T-helper 2 cell treated with Interferon-gamma antibody and Interleukin-4, amounts not matched to agents 100 ng/mL and 5 ng/mL, for 36 hours (primary cell): ENCODE measurements at regions not wholly inside any gene's neighbourhood (a gene's known extent, or its start where the extent isn't known, plus 50 kb on each side); places are given as distances from the start of the nearest gene placed in this dataset.
"Not testable (repeated sequence)": the region's sequence is repeated elsewhere in the genome, so short reads cannot be mapped to it uniquely, and the experiment has no call there.

Experiments
- intact Hi-C: fragments of 100-400 bp; cut with micrococcal nuclease; formaldehyde crosslinking; loops from one replicate; pipeline ENCODE4 v1.15.1; 2023

- intact Hi-C loops: no loop called here
Observed at GRCh38 chr1:228824366-228824765, 89.1 kb downstream of the RHOU start.

DNA sequence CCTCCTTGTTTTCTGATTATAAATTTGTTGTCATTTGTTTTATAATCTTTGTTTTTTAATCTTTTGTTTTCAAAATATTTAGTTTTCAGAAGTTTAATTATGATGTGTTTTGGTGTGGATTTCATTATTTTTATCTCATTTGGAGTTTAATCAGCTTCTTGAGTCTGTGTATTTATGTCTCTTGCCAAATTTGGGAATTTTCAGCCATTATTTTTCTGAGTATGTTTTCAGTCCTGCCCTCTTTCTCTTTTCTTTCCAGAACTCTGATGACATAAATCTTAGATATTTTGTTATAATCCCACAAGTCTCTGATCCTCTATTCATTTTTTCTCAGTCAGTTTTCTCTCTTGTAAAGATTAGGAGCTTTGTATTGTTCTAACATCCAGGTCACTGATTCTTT, 89.8 kb downstream of the RHOU start:
- intact Hi-C loops: no loop called here

- intact Hi-C loops: no loop called here
Observed at GRCh38 chr1:228825840-228826484, 90.7 kb downstream of the RHOU start.

DNA sequence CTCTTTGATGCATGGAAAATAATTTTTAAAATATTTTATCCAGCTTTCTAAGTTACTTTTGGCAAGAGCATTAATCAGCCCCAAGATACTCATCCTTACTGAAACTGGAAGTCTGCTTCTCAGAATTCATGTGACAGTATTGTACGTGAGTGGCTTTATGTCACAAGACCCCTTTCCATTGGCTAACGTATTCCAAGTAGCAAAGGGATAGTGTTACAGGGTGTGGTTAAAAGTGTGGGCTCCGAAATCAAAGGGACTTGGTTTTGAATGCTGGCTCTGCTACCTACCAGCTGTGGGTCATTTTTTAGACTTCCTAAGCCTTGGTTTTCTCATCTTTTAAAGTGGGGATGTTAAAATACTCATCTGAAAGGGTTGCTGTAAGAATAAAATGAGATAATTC, 91.7 kb downstream of the RHOU start:
- intact Hi-C loops: no loop called here

GRCh38 chr1:228828151-228828550, 92.9 kb downstream of the RHOU start:
- intact Hi-C loops: no loop called here

- intact Hi-C loops: loop anchor here (2.0 kb wide), 1 partner anchor 36 kb away; no protein-coding TSS in a partner anchor
Observed at GRCh38 chr1:228830185-228830953, 95.1 kb downstream of the RHOU start.

- intact Hi-C loops: loop anchor here (2.0 kb wide), 1 partner anchor 36 kb away; no protein-coding TSS in a partner anchor
Observed at GRCh38 chr1:228830954-228831481, 95.7 kb downstream of the RHOU start.

DNA sequence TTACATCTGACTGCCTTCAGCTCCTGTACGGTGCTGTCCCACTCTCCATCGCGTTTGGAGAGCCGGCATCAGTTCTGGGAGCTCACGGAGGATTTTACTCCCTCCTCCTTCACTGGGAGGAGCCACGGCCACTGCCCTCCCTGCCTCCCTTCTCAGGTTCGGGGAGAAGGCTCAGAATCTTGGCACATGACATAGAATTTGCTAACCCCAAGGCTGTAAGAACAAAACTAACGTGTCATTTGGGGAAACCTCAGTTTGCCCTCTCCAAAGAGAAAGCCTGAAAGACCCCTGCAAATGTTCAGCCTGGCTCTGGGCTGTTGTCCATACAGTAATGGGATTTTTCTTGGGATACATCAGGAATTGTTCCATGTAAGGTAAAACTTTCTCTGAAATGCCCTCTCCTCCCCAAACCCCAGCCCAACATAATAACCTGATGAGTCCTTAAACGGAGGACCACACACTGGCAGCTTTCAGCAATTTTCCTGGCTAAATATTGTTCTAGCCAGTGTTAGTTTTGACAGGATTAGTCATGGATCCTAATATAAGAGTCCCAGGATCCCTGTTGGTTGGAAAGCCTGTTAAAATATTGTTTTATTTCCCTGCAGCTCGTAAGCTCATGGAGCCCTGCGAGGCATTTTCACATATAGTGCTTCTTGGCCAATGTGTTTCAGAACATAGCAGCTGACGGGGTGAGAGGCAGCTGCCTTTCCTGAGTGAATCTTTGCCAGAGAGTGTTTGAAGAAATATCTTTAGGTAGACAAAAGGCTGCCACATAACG, 98.8 kb downstream of the RHOU start:
- intact Hi-C loops: no loop called here

DNA sequence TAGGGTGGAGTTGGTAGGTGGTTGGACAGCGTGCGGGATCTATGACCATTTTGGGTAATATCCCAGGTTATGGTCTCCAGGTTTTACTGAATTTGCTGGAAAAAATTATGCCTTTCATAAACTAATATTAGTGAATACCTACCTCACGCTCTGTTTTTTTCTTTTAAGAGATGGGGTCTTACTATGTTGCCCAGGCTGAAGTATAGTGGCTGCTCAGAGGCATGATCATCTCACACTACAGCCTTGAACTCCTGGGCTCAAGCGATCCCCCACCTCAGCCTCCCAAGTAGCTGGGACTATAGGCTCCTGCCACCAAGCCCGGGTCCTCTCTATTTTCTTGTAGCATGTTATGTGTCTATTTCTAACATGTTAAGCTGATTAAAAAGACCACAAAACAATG, 100.2 kb downstream of the RHOU start:
- intact Hi-C loops: no loop called here

GRCh38 chr1:228835911-228836310, 100.6 kb downstream of the RHOU start:
- intact Hi-C loops: no loop called here

GRCh38 chr1:228836427-228836826, 101.1 kb downstream of the RHOU start:
- intact Hi-C loops: no loop called here

GRCh38 chr1:228837032-228837431, 101.8 kb downstream of the RHOU start:
- intact Hi-C loops: no loop called here

- intact Hi-C loops: no loop called here
Observed at GRCh38 chr1:228837817-228838716, 102.8 kb downstream of the RHOU start.

DNA sequence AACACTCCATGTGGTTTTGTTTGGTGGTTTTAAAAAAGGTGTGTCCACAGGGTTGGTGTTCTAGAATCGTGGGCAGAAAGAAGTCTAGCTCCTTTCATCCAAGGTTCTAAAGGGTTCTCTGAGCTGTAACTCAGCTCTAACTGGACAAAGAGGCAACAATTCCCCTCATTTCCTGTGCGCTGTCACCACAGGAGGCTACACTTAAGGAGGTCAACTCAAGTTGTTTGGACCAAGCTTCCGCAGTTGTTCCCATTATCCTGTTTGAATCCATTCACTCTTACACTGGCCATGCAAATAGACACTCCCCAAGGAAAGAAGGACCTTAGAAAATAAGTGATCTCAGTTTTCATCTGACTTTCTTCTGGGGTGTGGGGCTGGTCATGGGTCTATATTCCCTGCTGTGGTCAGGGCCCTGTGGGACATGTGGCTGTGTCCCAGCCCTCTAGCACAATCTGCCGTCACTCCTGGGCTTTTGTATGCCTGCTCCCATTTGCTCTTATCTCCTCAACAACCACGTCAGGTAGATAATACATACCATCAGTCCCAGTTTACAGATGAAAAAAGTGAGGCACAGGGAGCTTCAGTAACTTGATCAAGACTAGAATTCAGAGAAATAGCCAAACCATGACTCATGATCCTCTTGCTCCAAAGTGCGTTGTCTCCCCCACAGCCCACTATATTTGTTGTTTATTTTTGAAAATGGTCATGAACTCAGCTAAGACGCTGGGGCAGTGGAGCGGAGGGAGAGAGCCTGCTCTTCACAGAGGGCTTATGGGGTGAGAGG, 103.6 kb downstream of the RHOU start:
- intact Hi-C loops: no loop called here

DNA sequence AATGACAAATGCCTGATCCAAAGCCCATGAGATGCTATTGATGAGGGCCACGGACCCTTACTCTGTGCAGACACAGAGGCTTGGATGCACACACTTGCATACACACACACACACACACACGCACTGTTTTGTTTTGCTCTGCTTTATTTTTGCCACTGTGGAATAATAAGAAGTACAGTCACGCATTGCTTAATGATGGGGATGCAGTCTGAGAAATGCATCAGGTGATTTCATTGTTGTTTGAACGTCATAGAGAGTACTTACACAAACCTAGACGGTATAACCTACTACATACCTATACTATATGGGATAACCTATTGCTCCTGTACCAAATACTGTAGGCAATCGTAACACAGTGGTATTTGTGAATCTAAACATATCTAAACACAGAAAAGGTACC, 104.4 kb downstream of the RHOU start:
- intact Hi-C loops: no loop called here

DNA sequence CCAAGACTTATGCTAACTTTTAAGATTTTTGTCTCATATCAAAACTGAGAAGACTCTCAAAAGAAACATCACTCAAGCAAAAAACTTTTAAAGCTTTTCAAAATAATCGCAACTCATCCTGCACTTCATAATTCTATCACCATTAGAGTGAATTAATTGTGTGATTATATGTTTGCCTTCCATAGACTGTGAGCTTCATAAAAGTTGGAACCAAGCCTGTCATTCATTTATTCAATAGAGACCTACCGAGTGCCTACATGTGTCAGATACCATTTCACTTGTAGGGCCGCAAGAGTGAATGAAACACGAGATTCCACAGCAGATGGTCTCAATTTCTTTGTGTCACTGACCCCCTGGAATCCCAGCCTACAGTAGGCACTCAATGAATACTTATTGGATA, 106.4 kb downstream of the RHOU start:
- intact Hi-C loops: no loop called here

GRCh38 chr1:228842094-228842775, 107.0 kb downstream of the RHOU start:
- intact Hi-C loops: no loop called here

- intact Hi-C loops: no loop called here
Observed at GRCh38 chr1:228845101-228845500, 109.8 kb downstream of the RHOU start.

DNA sequence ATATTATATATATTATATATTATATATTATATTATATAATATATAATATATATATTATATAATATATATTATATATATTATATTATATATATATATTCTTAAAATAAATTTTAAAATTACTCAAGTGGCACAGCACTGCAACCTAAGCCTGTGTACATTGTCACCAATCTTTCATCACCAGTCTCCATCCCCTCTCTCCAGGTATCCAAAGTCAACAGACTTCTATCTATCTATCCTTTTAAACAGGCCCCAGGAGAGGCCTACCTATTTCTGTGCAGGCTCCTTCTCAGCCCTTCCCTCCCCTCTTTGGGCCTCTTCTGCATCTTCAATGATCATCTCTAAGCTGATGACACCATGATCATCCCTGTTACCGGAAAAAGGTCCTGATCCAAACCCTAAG, 111.7 kb downstream of the RHOU start:
- intact Hi-C loops: no loop called here

DNA sequence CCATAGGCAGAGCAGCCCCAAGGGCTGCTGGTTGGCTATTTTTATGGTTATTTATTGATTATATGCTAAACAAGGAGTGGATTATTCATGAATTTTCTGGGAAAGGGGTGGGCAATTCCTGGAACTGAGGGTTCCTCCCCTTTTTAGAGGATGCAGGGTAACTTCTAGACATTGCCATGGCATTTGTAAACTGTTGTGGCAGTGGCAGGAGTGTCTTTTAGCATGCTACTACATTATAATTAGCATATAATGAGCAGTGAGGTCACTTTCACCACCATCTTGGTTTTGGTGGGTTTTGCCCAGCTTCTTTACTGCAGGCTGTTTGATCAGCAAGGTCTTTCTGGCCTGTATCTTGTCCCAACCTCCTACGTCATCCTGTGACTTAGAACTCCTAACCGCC, 112.2 kb downstream of the RHOU start:
- intact Hi-C loops: not testable (repeated sequence)
